WTC11 (cell line): ENCODE measurements at regions not wholly inside any gene's neighbourhood (a gene's known extent, or its start where the extent isn't known, plus 50 kb on each side); places are given as distances from the start of the nearest gene placed in this dataset.

ENCODE experiments used
- ATAC-seq: fragments of 200-7000 bp; cut with Tn5 transposase; 2 replicates; pipeline ENCODE4 v1.10.0; 2021; ENCODE audit warnings: mild to moderate bottlenecking, moderate library complexity
- CTCF ChIA-PET: fragments of 300-600 bp; sonication (Branson Sonifier 250); formaldehyde crosslinking; loops from one replicate; lab custom pipeline; 2021; ENCODE audit warnings: antibody characterized with exemption; lab: Charles Lee
- POLR2A ChIA-PET: fragments of 350-600 bp; sonication (Branson Sonifier 250); formaldehyde crosslinking; loops from one replicate; lab custom pipeline; 2021; ENCODE audit warnings: antibody characterized with exemption; lab: Charles Lee
- DNase-seq: peaks from one replicate; pipeline ENCODE4 v3.0.0; 2021; ENCODE audit warnings: low spot score
- H3K27ac Mint-ChIP-seq: 2 replicates; pipeline ENCODE4 v1.8.0; 2021; ENCODE audit warnings: mixed read lengths
- H3K27me3 Mint-ChIP-seq: 2 replicates; pipeline ENCODE4 v1.8.0; 2021; ENCODE audit warnings: low read depth, mild to moderate bottlenecking, moderate library complexity, mixed read lengths
- H3K36me3 Mint-ChIP-seq: 2 replicates; pipeline ENCODE4 v1.8.0; 2021; ENCODE audit warnings: mixed read lengths
- H3K4me1 Mint-ChIP-seq: 2 replicates; pipeline ENCODE4 v1.8.0; 2022; ENCODE audit warnings: mixed read lengths
- H3K4me3 Mint-ChIP-seq: 2 replicates; pipeline ENCODE4 v1.8.0; 2021; ENCODE audit warnings: mild to moderate bottlenecking, moderate library complexity, mixed read lengths
- H3K9me3 Mint-ChIP-seq: 2 replicates; pipeline ENCODE4 v1.8.0; 2021; ENCODE audit warnings: mixed read lengths
- ARID4B ChIP-seq: sonication (generic); formaldehyde crosslinking; IDR thresholded peaks from 2 replicates; pipeline ENCODE4 v1.8.0; 2023; ENCODE audit warnings: missing genetic modification reagents, mild to moderate bottlenecking, borderline replicate concordance
- E2F4 ChIP-seq: sonication (generic); formaldehyde crosslinking; IDR thresholded peaks from 2 replicates; pipeline ENCODE4 v1.8.1; 2022; ENCODE audit warnings: low read depth, mild to moderate bottlenecking, moderate library complexity, missing genetic modification reagents, borderline replicate concordance
- FOXJ3 ChIP-seq: sonication (generic); formaldehyde crosslinking; IDR thresholded peaks from 2 replicates; pipeline ENCODE4 v1.9.0; 2021; ENCODE audit warnings: missing genetic modification reagents, mild to moderate bottlenecking, borderline replicate concordance
- IRF2 ChIP-seq: sonication (generic); formaldehyde crosslinking; IDR thresholded peaks from 2 replicates; pipeline ENCODE4 v1.8.0; 2022; ENCODE audit warnings: low read depth, missing genetic modification reagents, borderline replicate concordance
- MYBL2 ChIP-seq: sonication (generic); formaldehyde crosslinking; IDR thresholded peaks from 2 replicates; pipeline ENCODE4 v1.8.1; 2023; ENCODE audit warnings: mild to moderate bottlenecking, moderate library complexity, missing genetic modification reagents
- NFATC4 ChIP-seq: fragments of 250-450 bp; sonication (Bioruptor Pico); IDR thresholded peaks from 2 replicates; pipeline ENCODE4 v1.9.0; 2021; ENCODE audit warnings: mild to moderate bottlenecking
- PREB ChIP-seq: sonication (generic); formaldehyde crosslinking; IDR thresholded peaks from 2 replicates; pipeline ENCODE4 v1.8.1; 2022; ENCODE audit warnings: mild to moderate bottlenecking, missing genetic modification reagents, moderate library complexity, borderline replicate concordance
- SOX15 ChIP-seq: fragments of 250-450 bp; sonication (Bioruptor Pico); IDR thresholded peaks from 2 replicates; pipeline ENCODE4 v1.9.0; 2021; ENCODE audit warnings: mild to moderate bottlenecking
- TCF7 ChIP-seq: sonication (generic); formaldehyde crosslinking; IDR thresholded peaks from 2 replicates; pipeline ENCODE4 v1.8.0; 2022; ENCODE audit warnings: mild to moderate bottlenecking, low read depth, missing genetic modification reagents, moderate library complexity
- TEAD1 ChIP-seq: sonication (generic); formaldehyde crosslinking; IDR thresholded peaks from 2 replicates; pipeline ENCODE4 v1.8.0; 2022; ENCODE audit warnings: mild to moderate bottlenecking, missing genetic modification reagents
- ZNF121 ChIP-seq: sonication (generic); formaldehyde crosslinking; IDR thresholded peaks from 2 replicates; pipeline ENCODE4 v1.8.0; 2023; ENCODE audit warnings: missing genetic modification reagents
- ZNF219 ChIP-seq: sonication (generic); formaldehyde crosslinking; IDR thresholded peaks from 2 replicates; pipeline ENCODE4 v1.8.0; 2023; ENCODE audit warnings: missing genetic modification reagents, mild to moderate bottlenecking, borderline replicate concordance
- ZNF263 ChIP-seq: sonication (generic); formaldehyde crosslinking; IDR thresholded peaks from 2 replicates; pipeline ENCODE4 v1.8.1; 2022; ENCODE audit warnings: low read depth, mild to moderate bottlenecking, moderate library complexity, missing genetic modification reagents
- ZNF281 ChIP-seq: sonication (generic); formaldehyde crosslinking; IDR thresholded peaks from 2 replicates; pipeline ENCODE4 v1.8.0; 2023; ENCODE audit warnings: mild to moderate bottlenecking, missing genetic modification reagents
- ZNF396 ChIP-seq: fragments of 250-450 bp; sonication (Bioruptor Pico); IDR thresholded peaks from 2 replicates; pipeline ENCODE4 v1.8.0; 2021; ENCODE audit warnings: mild to moderate bottlenecking, moderate library complexity, borderline replicate concordance
- ZNF416 ChIP-seq: fragments of 250-450 bp; sonication (Bioruptor Pico); IDR thresholded peaks from 2 replicates; pipeline ENCODE4 v1.9.0; 2021; ENCODE audit warnings: mild to moderate bottlenecking, inconsistent platforms
- TF ChIP-seq, protein P1 (sequence below): fragments of 250-450 bp; sonication (Bioruptor Pico); IDR thresholded peaks from 2 replicates; pipeline ENCODE4 v1.9.0; 2021; ENCODE audit warnings: mild to moderate bottlenecking
- TF ChIP-seq, protein P2 (sequence below): fragments of 250-450 bp; sonication (Bioruptor Pico); conservative IDR thresholded peaks from 2 replicates; pipeline ENCODE4 v1.9.0; 2021; ENCODE audit warnings: mild to moderate bottlenecking
- TF ChIP-seq, protein P3 (sequence below): sonication (generic); formaldehyde crosslinking; IDR thresholded peaks from 2 replicates; pipeline ENCODE4 v1.8.0; 2023; ENCODE audit warnings: missing genetic modification reagents

DNA sequence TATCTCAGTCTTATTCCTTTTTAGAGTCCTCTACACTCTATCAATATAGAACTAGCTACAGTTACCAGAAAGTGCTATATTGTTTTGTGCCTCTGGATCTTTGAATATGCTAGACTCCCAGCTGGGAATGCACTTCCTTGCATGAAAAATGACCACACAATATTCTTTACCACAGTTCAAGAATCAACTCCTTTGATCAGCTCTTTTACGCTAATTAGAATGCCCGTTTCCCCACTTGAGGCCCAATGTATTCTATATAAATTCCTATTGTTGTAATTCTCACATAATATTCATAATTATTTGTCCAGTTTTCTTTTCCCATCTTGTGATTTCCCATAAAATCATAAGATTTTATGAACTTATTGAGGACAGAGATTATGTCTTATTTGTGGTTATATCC is 142.2 kb downstream of the UBE2E3 start (continued):
- TF ChIP-seq ARID4B (CRISPR knock-in tag): no peak
- TF ChIP-seq, protein P1, sequence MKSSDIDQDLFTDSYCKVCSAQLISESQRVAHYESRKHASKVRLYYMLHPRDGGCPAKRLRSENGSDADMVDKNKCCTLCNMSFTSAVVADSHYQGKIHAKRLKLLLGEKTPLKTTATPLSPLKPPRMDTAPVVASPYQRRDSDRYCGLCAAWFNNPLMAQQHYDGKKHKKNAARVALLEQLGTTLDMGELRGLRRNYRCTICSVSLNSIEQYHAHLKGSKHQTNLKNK (CRISPR knock-in tag): no peak
- TF ChIP-seq SOX15 (CRISPR knock-in tag): no peak
- TF ChIP-seq ZNF396 (CRISPR knock-in tag): no peak
- TF ChIP-seq, all 79 proteins: peak for 0

DNA sequence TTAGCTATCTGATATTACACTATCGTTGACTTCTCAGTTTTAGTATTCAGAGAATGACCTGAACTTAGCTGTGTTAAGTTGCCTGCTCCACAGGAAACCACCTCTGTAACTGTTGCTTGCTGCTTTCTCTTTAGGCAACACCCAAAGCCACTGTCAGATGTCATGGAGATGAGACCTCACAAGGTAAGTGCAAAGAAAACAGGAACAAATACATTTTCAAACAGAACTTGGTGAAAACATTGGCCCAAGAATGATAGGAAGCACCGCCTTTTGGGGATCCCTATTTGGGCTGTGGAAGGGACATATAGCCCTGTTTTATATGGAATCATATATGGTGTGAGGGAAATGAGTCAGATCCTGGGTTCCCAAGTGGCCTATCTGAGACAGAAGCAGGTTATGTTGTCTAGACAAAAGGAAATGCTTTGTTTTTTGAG is 143.4 kb downstream of the UBE2E3 start:
- H3K36me3 Mint-ChIP-seq: no peaks in the 10 kb centered on the region
- no peak overlapping the region for H3K4me3 Mint-ChIP-seq
- H3K9me3 Mint-ChIP-seq: no peaks in the 10 kb centered on the region
- no peak overlapping the region for H3K27ac Mint-ChIP-seq
- peak; percentile 57 for ATAC-seq
- TF ChIP-seq PREB (no peak), E2F4 (CRISPR knock-in tag) (no peak), ZNF281 (CRISPR knock-in tag) (no peak), ZNF219 (no peak), ZNF121 (no peak), TEAD1 (no peak), NFATC4 (no peak), ZNF416 (no peak), ZNF263 (CRISPR knock-in tag) (no peak)
- TF ChIP-seq, all 79 proteins: peak for 0
- no peaks in the 10 kb centered on the region for H3K27me3 Mint-ChIP-seq
- peaks cover 10% of the 10 kb centered on the region for H3K4me1 Mint-ChIP-seq
- ChIA-PET CTCF (no interaction called here), POLR2A (no interaction called here)
- DNase-seq: no peak

DNA sequence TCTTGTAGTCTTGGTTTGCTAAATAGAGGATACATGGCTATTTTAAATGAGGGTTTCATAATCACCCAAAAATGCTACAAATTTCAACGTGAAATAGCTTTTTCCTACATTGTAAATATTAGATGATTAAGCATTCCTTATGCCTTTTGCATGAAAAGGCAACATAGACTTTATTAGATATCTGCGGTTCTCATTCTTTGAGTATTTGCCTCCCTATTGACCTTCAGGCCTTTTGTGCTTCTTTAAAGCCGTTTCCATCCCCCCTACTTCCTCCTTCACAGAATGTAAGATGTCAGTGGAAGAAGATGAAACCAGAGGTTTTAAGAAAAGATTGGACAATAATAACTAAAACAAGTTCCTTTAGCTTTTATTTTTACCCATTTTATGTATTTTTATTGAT is 144.1 kb downstream of the UBE2E3 start:
- Mint-ChIP-seq H3K4me3 (no peak overlapping the region), H3K27me3 (no peaks in the 10 kb centered on the region), H3K4me1 (peaks cover 12% of the 10 kb centered on the region), H3K36me3 (no peaks in the 10 kb centered on the region), H3K9me3 (0 out of 2 replicates have a peak, but pooled peaks cover 2% of the 10 kb centered on the region), H3K27ac (no peak overlapping the region)
- no peak for DNase-seq
- POLR2A ChIA-PET: no interaction called here
- CTCF ChIA-PET: no interaction called here
- no peak for ATAC-seq
- no peak for TF ChIP-seq TCF7 (CRISPR knock-in tag)
- TF ChIP-seq, protein P2, sequence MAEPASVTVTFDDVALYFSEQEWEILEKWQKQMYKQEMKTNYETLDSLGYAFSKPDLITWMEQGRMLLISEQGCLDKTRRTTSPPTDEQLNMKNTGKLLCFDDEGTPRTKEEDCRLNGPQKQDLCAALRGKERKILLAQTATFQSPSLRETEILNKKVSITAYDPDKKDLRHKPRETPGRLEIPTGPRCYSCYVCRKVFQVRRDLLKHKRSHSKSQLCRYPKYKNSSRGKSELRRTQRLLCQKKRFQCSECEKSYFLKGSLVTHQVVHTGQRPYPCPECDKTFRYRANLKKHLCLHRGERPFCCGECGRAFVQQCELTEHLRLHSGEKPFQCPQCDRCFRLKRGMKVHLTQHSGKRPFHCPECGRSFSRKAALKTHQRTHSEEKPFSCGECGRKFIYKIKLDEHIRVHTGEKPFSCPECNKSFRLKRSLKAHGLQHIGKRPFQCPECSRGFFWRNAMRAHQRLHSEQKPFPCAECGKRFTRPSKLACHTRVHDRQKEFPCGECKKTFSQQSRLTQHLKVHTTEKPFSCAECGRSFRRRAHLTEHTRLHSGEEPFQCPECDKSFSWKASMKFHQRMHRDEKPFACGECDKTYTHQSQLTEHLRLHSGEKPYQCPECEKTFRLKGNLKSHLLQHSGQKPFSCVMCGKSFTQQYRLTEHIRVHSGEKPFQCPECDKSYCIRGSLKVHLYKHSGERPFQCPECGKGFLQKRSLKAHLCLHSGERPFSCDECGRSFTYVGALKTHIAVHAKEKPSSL (CRISPR knock-in tag): no peak
- no peak for TF ChIP-seq IRF2
- no peak for TF ChIP-seq MYBL2
- TF ChIP-seq FOXJ3 (CRISPR knock-in tag): no peak
- TF ChIP-seq, protein P3, sequence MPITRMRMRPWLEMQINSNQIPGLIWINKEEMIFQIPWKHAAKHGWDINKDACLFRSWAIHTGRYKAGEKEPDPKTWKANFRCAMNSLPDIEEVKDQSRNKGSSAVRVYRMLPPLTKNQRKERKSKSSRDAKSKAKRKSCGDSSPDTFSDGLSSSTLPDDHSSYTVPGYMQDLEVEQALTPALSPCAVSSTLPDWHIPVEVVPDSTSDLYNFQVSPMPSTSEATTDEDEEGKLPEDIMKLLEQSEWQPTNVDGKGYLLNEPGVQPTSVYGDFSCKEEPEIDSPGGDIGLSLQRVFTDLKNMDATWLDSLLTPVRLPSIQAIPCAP (CRISPR knock-in tag): no peak
